Adrenal gland (tissue), 9 donors: ENCODE measurements at regions not wholly inside any gene's neighbourhood (a gene's known extent, or its start where the extent isn't known, plus 50 kb on each side); places are given as distances from the start of the nearest gene placed in this dataset.

Source experiments
- DNase-seq, 7 donors: peaks; one replicate each; pipeline ENCODE4 v3.0.0-alpha.2; 2019 to 2020
- H3K27ac ChIP-seq, 5 donors: fragments of 200-600 bp; sonication (generic) in 4 of 5; 1 replicate in 3 of 5; 2 replicates in 2 of 5; pipeline versions ENCODE4 v1.5.1 to v1.8.0; 2016 to 2020; ENCODE audit warnings: mild to moderate bottlenecking in 1 of 5
- H3K27me3 ChIP-seq: fragments of 200-600 bp; 2 replicates; pipeline ENCODE4 v1.8.0; 2021
- H3K36me3 ChIP-seq, 2 donors: fragments of 200-600 bp; replicated peaks in 1 of 2; 1 replicate in 1 of 2; 2 replicates in 1 of 2; pipeline versions ENCODE4 v1.5.1 to v1.8.0; 2018 to 2022
- H3K4me1 ChIP-seq, 2 donors: fragments of 200-600 bp; replicated peaks in 1 of 2; 1 replicate in 1 of 2; 2 replicates in 1 of 2; pipeline versions ENCODE4 v1.5.1 to v1.8.0; 2018 to 2021
- H3K4me3 ChIP-seq, 4 donors: fragments of 200-600 bp; sonication (generic) in 3 of 4; one replicate each; pipeline ENCODE4 v1.5.1; 2016 to 2018
- H3K9me3 ChIP-seq, 3 donors: fragments of 200-600 bp; sonication (generic) in 1 of 3; replicated peaks in 1 of 3; 1 replicate in 2 of 3; 2 replicates in 1 of 3; pipeline versions ENCODE4 v1.5.1 to v1.8.0; 2016 to 2021
- CTCF ChIP-seq, 6 experiments: fragments of 450-650 bp in 4 of 6; fragments of 200-600 bp in 2 of 6; sonication (generic) in 1 of 6; IDR thresholded peaks; 1 replicate in 5 of 6; 2 replicates in 1 of 6; pipeline versions ENCODE4 v1.5.1 to v1.8.0; 2016 to 2021; ENCODE audit warnings: antibody characterized with exemption in 6 of 6, mild to moderate bottlenecking in 2 of 6, moderate library complexity in 1 of 6
- POLR2A ChIP-seq, 2 donors: fragments of 450-650 bp; IDR thresholded peaks; one replicate each; pipeline ENCODE4 v1.6.1; 2017; ENCODE audit warnings: antibody characterized with exemption in 2 of 2, mild to moderate bottlenecking in 2 of 2, moderate library complexity in 1 of 2
- WGBS, 4 donors: extraction: QIAGEN DNeasy Blood & Tissue Kit in 2 of 4; methylation state at CpG; one replicate each; pipeline versions ENCODE4 v1.1.5 to v1.1.7; 2013 to 2017; 5-methylcytosine and 5-hydroxymethylcytosine counted together
- intact Hi-C, 2 donors: fragments of 100-400 bp; cut with DNase I; formaldehyde crosslinking; loops; one replicate each; pipeline versions ENCODE4 v1.14.1 to v1.15.0; 2022 to 2023
- donor health status: healthy with polysubstance abuse.
- donor health status: Bipolar disorder and iron deficiency.
- donor health status: DM: yes; HTN: yes; CAD: no.
- donor health status: DM: no; HTN: no; CAD: no.
- donor health status: DM: no; HTN: no; CAD: no.

- no peak overlapping the region for H3K27ac ChIP-seq
- 75 to 86% (median 85%) methylated on average over 6 to 8 of the region's 8 CpGs for whole genome bisulfite sequencing, 4 donors
- no peaks in the 10 kb centered on the region for H3K9me3 ChIP-seq
- no peak overlapping the region for H3K4me3 ChIP-seq
- H3K36me3 ChIP-seq = no peaks in the 10 kb centered on the region
- intact Hi-C loops = no loop called here
- H3K4me1 ChIP-seq = no peaks in the 10 kb centered on the region
- TF ChIP-seq POLR2A (IDR thresholded peaks at IDR 0.05) = no peak
- TF ChIP-seq CTCF (IDR thresholded peaks at IDR 0.05) = no peak
- no peaks in the 10 kb centered on the region for H3K27me3 ChIP-seq
- no peak for DNase-seq
Measured at GRCh38 chr6:14690120-14691056, 555.5 kb upstream of the JARID2 start.

- DNase-seq = no peak
- intact Hi-C loops = no loop called here
- H3K4me3 ChIP-seq = no peak overlapping the region
- H3K36me3 ChIP-seq = no peaks in the 10 kb centered on the region
- 43 to 51% (median 48%) methylated on average over 1 of the region's 1 CpG for WGBS, 4 donors
- no peaks in the 10 kb centered on the region for H3K9me3 ChIP-seq
- peaks cover 3% of the 10 kb centered on the region for H3K27me3 ChIP-seq
- TF ChIP-seq CTCF (IDR thresholded peaks at IDR 0.05) = no peak
- no peak for TF ChIP-seq POLR2A (IDR thresholded peaks at IDR 0.05)
- no peaks in the 10 kb centered on the region for H3K4me1 ChIP-seq
- no peak overlapping the region for H3K27ac ChIP-seq
Measured at GRCh38 chr6:14692208-14692607, 553.7 kb upstream of the JARID2 start.

GRCh38 chr6:14693301-14694192, 552.3 kb upstream of the JARID2 start:
- Histone ChIP-seq H3K36me3 (no peaks in the 10 kb centered on the region), H3K27ac (no peak overlapping the region), H3K4me1 (no peaks in the 10 kb centered on the region), H3K4me3 (no peak overlapping the region), H3K27me3 (peaks cover 3% of the 10 kb centered on the region), H3K9me3 (no peaks in the 10 kb centered on the region)
- no peak for DNase-seq
- intact Hi-C loops = no loop called here
- 86 to 90% (median 87%) methylated on average over 10 of the region's 10 CpGs for WGBS, 4 donors
- TF ChIP-seq POLR2A (IDR thresholded peaks at IDR 0.05) = no peak
- TF ChIP-seq CTCF (IDR thresholded peaks at IDR 0.05) = no peak

DNA sequence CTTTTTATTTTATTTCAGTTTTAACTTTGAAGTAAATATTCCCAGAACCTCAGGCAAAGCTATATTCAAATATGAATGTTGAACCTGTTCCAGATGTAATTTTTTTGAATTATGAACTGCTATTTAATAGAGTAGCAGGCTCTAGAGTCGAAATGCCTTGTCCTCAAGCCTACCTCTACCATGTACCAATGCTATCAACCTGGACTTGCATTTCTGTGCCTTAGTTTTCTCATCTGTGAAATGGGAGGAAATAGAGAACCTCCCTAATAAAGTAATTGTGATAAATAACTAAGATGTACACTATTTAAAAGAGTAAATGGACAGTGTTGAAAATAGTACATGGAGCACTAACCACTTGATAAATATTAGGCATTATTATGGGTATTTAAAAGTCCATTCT, 551.6 kb upstream of the JARID2 start:
- H3K4me1 ChIP-seq = no peaks in the 10 kb centered on the region
- intact Hi-C loops = no loop called here
- no peaks in the 10 kb centered on the region for H3K9me3 ChIP-seq
- H3K4me3 ChIP-seq = no peak overlapping the region
- whole genome bisulfite sequencing, 4 donors = 64 to 92% (median 72%) methylated on average over 1 of the region's 1 CpG
- peaks cover 3% of the 10 kb centered on the region for H3K27me3 ChIP-seq
- DNase-seq = no peak
- TF ChIP-seq CTCF (IDR thresholded peaks at IDR 0.05) (no peak), POLR2A (IDR thresholded peaks at IDR 0.05) (no peak)
- H3K36me3 ChIP-seq = no peaks in the 10 kb centered on the region
- H3K27ac ChIP-seq = no peak overlapping the region
